ENCODE measurements at regions not wholly inside any gene's neighbourhood (a gene's known extent, or its start where the extent isn't known, plus 50 kb on each side); places are given as distances from the start of the nearest gene placed in this dataset.

- Mint-ChIP-seq H3K36me3 (ENCODE audit: low read depth, unreplicated experiment) (peaks cover 4% of the 10 kb centered on the region), H3K27me3 (ENCODE audit: unreplicated experiment) (peaks cover 4% of the 10 kb centered on the region), H3K9me3 (ENCODE audit: unreplicated experiment) (no peaks in the 10 kb centered on the region), H3K4me1 (ENCODE audit: unreplicated experiment) (peaks cover 5% of the 10 kb centered on the region), H3K4me3 (ENCODE audit: unreplicated experiment) (no peak overlapping the region), H3K27ac (ENCODE audit: unreplicated experiment) (no peak overlapping the region)
- TF ChIP-seq CTCF (IDR thresholded peaks at IDR 0.05; ENCODE audit: unreplicated experiment): no peak
- no peak for DNase-seq (ENCODE audit: low spot score)
Measured at GRCh38 chr19:30074096-30074495, 132.1 kb downstream of the URI1 start.

GRCh38 chr19:30074741-30075715 lies 133.0 kb downstream of the URI1 start:
- no peak for TF ChIP-seq CTCF (IDR thresholded peaks at IDR 0.05; ENCODE audit: unreplicated experiment)
- H3K27me3 Mint-ChIP-seq (ENCODE audit: unreplicated experiment): peaks cover 2% of the 10 kb centered on the region
- no peak for DNase-seq (ENCODE audit: low spot score)
- no peak overlapping the region for H3K27ac Mint-ChIP-seq (ENCODE audit: unreplicated experiment)
- no peaks in the 10 kb centered on the region for H3K9me3 Mint-ChIP-seq (ENCODE audit: unreplicated experiment)
- H3K36me3 Mint-ChIP-seq (ENCODE audit: low read depth, unreplicated experiment): peaks cover 4% of the 10 kb centered on the region
- peaks cover 5% of the 10 kb centered on the region for H3K4me1 Mint-ChIP-seq (ENCODE audit: unreplicated experiment)
- H3K4me3 Mint-ChIP-seq (ENCODE audit: unreplicated experiment): no peak overlapping the region

GRCh38 chr19:30076101-30076551 lies 134.1 kb downstream of the URI1 start:
- Mint-ChIP-seq H3K4me3 (ENCODE audit: unreplicated experiment) (peak overlapping the region; percentile 77), H3K4me1 (ENCODE audit: unreplicated experiment) (peaks cover 5% of the 10 kb centered on the region), H3K27ac (ENCODE audit: unreplicated experiment) (peak overlapping the region; percentile 87), H3K9me3 (ENCODE audit: unreplicated experiment) (no peaks in the 10 kb centered on the region), H3K36me3 (ENCODE audit: low read depth, unreplicated experiment) (peaks cover 7% of the 10 kb centered on the region), H3K27me3 (ENCODE audit: unreplicated experiment) (peaks cover 3% of the 10 kb centered on the region)
- TF ChIP-seq CTCF (IDR thresholded peaks at IDR 0.05; ENCODE audit: unreplicated experiment): no peak
- no peak for DNase-seq (ENCODE audit: low spot score)

GRCh38 chr19:30076751-30077670 lies 135.0 kb downstream of the URI1 start:
- no peak overlapping the region for H3K27ac Mint-ChIP-seq (ENCODE audit: unreplicated experiment)
- H3K36me3 Mint-ChIP-seq (ENCODE audit: low read depth, unreplicated experiment): peaks cover 12% of the 10 kb centered on the region
- H3K9me3 Mint-ChIP-seq (ENCODE audit: unreplicated experiment): no peaks in the 10 kb centered on the region
- peaks cover 5% of the 10 kb centered on the region for H3K4me1 Mint-ChIP-seq (ENCODE audit: unreplicated experiment)
- H3K27me3 Mint-ChIP-seq (ENCODE audit: unreplicated experiment): peaks cover 4% of the 10 kb centered on the region
- H3K4me3 Mint-ChIP-seq (ENCODE audit: unreplicated experiment): no peak overlapping the region
- TF ChIP-seq CTCF (IDR thresholded peaks at IDR 0.05; ENCODE audit: unreplicated experiment): no peak
- no peak for DNase-seq (ENCODE audit: low spot score)
